Ascending aorta (tissue), 2 donors: ENCODE measurements at regions not wholly inside any gene's neighbourhood (a gene's known extent, or its start where the extent isn't known, plus 50 kb on each side); places are given as distances from the start of the nearest gene placed in this dataset.
"Not testable (repeated sequence)": the region's sequence is repeated elsewhere in the genome, so short reads cannot be mapped to it uniquely, and the experiment has no call there.

ENCODE experiments used
- DNase-seq, 2 donors: peaks; one replicate each; pipeline ENCODE4 v3.0.0-alpha.2; 2019; ENCODE audit warnings: low spot score in 2 of 2
- H3K27ac ChIP-seq, 2 donors: fragments of 200-600 bp; sonication (generic); one replicate each; pipeline ENCODE4 v1.5.1; 2016 to 2017; ENCODE audit warnings: mild to moderate bottlenecking in 1 of 2
- H3K27me3 ChIP-seq: fragments of 200-600 bp; sonication (generic); one replicate; pipeline ENCODE4 v1.5.1; 2017
- H3K36me3 ChIP-seq, 2 donors: fragments of 200-600 bp; sonication (generic); one replicate each; pipeline ENCODE4 v1.5.1; 2016
- H3K4me1 ChIP-seq, 2 donors: fragments of 200-600 bp; sonication (generic); one replicate each; pipeline ENCODE4 v1.5.1; 2016 to 2017; ENCODE audit warnings: mild to moderate bottlenecking in 1 of 2
- H3K4me3 ChIP-seq, 2 donors: fragments of 200-600 bp; sonication (generic); one replicate each; pipeline ENCODE4 v1.5.1; 2016 to 2017; ENCODE audit warnings: mild to moderate bottlenecking in 1 of 2
- H3K9me3 ChIP-seq, 2 donors: fragments of 200-600 bp; sonication (generic); one replicate each; pipeline ENCODE4 v1.5.1; 2016
- CTCF ChIP-seq, 3 experiments: fragments of 200-600 bp in 2 of 3; fragments of 450-650 bp in 1 of 3; sonication (generic) in 2 of 3; IDR thresholded peaks; one replicate each; pipeline ENCODE4 v1.5.1; 2016 to 2019; ENCODE audit warnings: antibody characterized with exemption in 3 of 3, mild to moderate bottlenecking in 1 of 3, moderate library complexity in 1 of 3
- intact Hi-C: fragments of 100-400 bp; cut with DNase I; formaldehyde crosslinking; loops from one replicate; pipeline ENCODE4 v1.15.1; 2023

- Histone ChIP-seq H3K36me3 (no peaks in the 10 kb centered on the region), H3K4me1 (no peaks in the 10 kb centered on the region), H3K9me3 (no peaks in the 10 kb centered on the region), H3K27me3 (no peaks in the 10 kb centered on the region), H3K4me3 (no peak overlapping the region), H3K27ac (no peak overlapping the region)
- intact Hi-C loops: no loop called here
- DNase-seq: no peak
- no peak for TF ChIP-seq CTCF (IDR thresholded peaks at IDR 0.05)
Measured at GRCh38 chr1:119210296-119210649, 69.8 kb upstream of the WARS2 start.

- H3K9me3 ChIP-seq, H3K4me3 ChIP-seq, H3K36me3 ChIP-seq, H3K27me3 ChIP-seq, H3K27ac ChIP-seq, DNase-seq, intact Hi-C loops, H3K4me1 ChIP-seq: not testable (repeated sequence)
Measured at GRCh38 chr1:119213213-119213612, 72.8 kb upstream of the WARS2 start.

- H3K27me3 ChIP-seq, H3K27ac ChIP-seq, H3K4me3 ChIP-seq, intact Hi-C loops, DNase-seq, H3K9me3 ChIP-seq, H3K4me1 ChIP-seq, H3K36me3 ChIP-seq: not testable (repeated sequence)
Measured at GRCh38 chr1:119214961-119215360, 74.5 kb upstream of the WARS2 start.

GRCh38 chr1:119217309-119217828, 76.9 kb upstream of the WARS2 start:
- H3K4me3 ChIP-seq: no peak overlapping the region
- no peak for TF ChIP-seq CTCF (IDR thresholded peaks at IDR 0.05)
- H3K27ac ChIP-seq: no peak overlapping the region
- H3K9me3 ChIP-seq: no peaks in the 10 kb centered on the region
- H3K27me3 ChIP-seq: no peaks in the 10 kb centered on the region
- DNase-seq: no peak
- H3K4me1 ChIP-seq: no peaks in the 10 kb centered on the region
- H3K36me3 ChIP-seq: no peaks in the 10 kb centered on the region
- intact Hi-C loops: no loop called here

- Histone ChIP-seq H3K27ac (no peak overlapping the region), H3K9me3 (no peaks in the 10 kb centered on the region), H3K4me1 (no peaks in the 10 kb centered on the region), H3K36me3 (no peaks in the 10 kb centered on the region), H3K27me3 (no peaks in the 10 kb centered on the region), H3K4me3 (no peak overlapping the region)
- no peak for TF ChIP-seq CTCF (IDR thresholded peaks at IDR 0.05)
- intact Hi-C loops: no loop called here
- no peak for DNase-seq
Measured at GRCh38 chr1:119219711-119220110, 79.3 kb upstream of the WARS2 start.

- no peaks in the 10 kb centered on the region for H3K36me3 ChIP-seq
- no peak overlapping the region for H3K4me3 ChIP-seq
- H3K27ac ChIP-seq: no peak overlapping the region
- H3K27me3 ChIP-seq: no peaks in the 10 kb centered on the region
- intact Hi-C loops: no loop called here
- H3K9me3 ChIP-seq: no peaks in the 10 kb centered on the region
- no peaks in the 10 kb centered on the region for H3K4me1 ChIP-seq
- TF ChIP-seq CTCF (IDR thresholded peaks at IDR 0.05): no peak
- no peak for DNase-seq
Measured at GRCh38 chr1:119220991-119221390, 80.5 kb upstream of the WARS2 start.

GRCh38 chr1:119222271-119222670, 81.8 kb upstream of the WARS2 start:
- no peak overlapping the region for H3K4me3 ChIP-seq

More at GRCh38 chr1:119222271-119222670, 81.8 kb upstream of the WARS2 start:
- Histone ChIP-seq H3K27me3 (no peaks in the 10 kb centered on the region), H3K36me3 (no peaks in the 10 kb centered on the region), H3K4me1 (no peaks in the 10 kb centered on the region), H3K9me3 (no peaks in the 10 kb centered on the region), H3K27ac (no peak overlapping the region)
- no peak for DNase-seq
- intact Hi-C loops: no loop called here
- TF ChIP-seq CTCF (IDR thresholded peaks at IDR 0.05): no peak
